ENCODE measurements at regions not wholly inside any gene's neighbourhood (a gene's known extent, or its start where the extent isn't known, plus 50 kb on each side); places are given as distances from the start of the nearest gene placed in this dataset.

- no peaks in the 10 kb centered on the region for H3K4me1 ChIP-seq (ENCODE audit: control insufficient read depth in 2 of 2, insufficient read depth in 2 of 2, low read length in 2 of 2)
- Mint-ChIP-seq H3K4me1 (no peaks in the 10 kb centered on the region), H3K4me3 (no peak overlapping the region), H3K27me3 (peaks cover 4% of the 10 kb centered on the region), H3K27ac (no peak overlapping the region), H3K9me3 (ENCODE audit: insufficient read depth) (peaks cover 8% of the 10 kb centered on the region)
- H3K27ac ChIP-seq (ENCODE audit: low read length in 2 of 2), result no peak overlapping the region
- TF ChIP-seq CTCF (IDR thresholded peaks at IDR 0.05) (no peak), EZH2 (IDR thresholded peaks at IDR 0.05; ENCODE audit: borderline replicate concordance, insufficient read depth, low read depth, low read length, poor library complexity, severe bottlenecking) (no peak)
- no peak overlapping the region for H3K4me2 ChIP-seq (replicated peaks; ENCODE audit: low read depth, low read length, poor library complexity, severe bottlenecking)
- no peaks in the 10 kb centered on the region for H3K36me3 ChIP-seq (replicated peaks in 1 of 2; ENCODE audit: control extremely low read depth in 1 of 2, control insufficient read depth in 1 of 2, extremely low read depth in 1 of 2, insufficient read depth in 2 of 2, low read length in 1 of 2)
- H3K9me3 ChIP-seq (ENCODE audit: control extremely low read depth in 1 of 3, control insufficient read depth in 2 of 3, insufficient read depth in 1 of 3, low read length in 2 of 3), result peaks cover 0 to 11% (median 0%) of the 10 kb centered on the region in 3 donors
- CTCF ChIA-PET, result no interaction called here
- intact Hi-C loops (cut with micrococcal nuclease), result no loop called here
- no peak overlapping the region for H3K9ac ChIP-seq (ENCODE audit: low read length)
- no peak for DNase-seq
- H3K27me3 ChIP-seq (replicated peaks in 1 of 4; ENCODE audit: control extremely low read depth in 1 of 4, control insufficient read depth in 3 of 4, insufficient read depth in 4 of 4, low read length in 3 of 4), result no peaks in the 10 kb centered on the region
- H3K4me3 ChIP-seq (ENCODE audit: control extremely low read depth in 1 of 5, extremely low read depth in 1 of 5, insufficient read depth in 1 of 5, low read depth in 2 of 5, low read length in 4 of 5), result no peak overlapping the region
- H4K20me1 ChIP-seq (ENCODE audit: control insufficient read depth, insufficient read depth, low read length, poor library complexity, severe bottlenecking), result no peaks in the 10 kb centered on the region
- POLR2A ChIA-PET, result no interaction called here
- H2AFZ ChIP-seq (ENCODE audit: insufficient read depth, low read depth, low read length, poor library complexity, severe bottlenecking), result no peak overlapping the region
- no peak for ATAC-seq (ENCODE audit: low read depth)
- no peaks in the 10 kb centered on the region for H3K79me2 ChIP-seq (ENCODE audit: control insufficient read depth, insufficient read depth, low read length)
- 100% methylated on average over 2 of the region's 2 CpGs for WGBS (ENCODE audit: insufficient coverage)
Observed at GRCh38 chr12:22938323-22938722, 313.4 kb downstream of the ETNK1 start.

DNA sequence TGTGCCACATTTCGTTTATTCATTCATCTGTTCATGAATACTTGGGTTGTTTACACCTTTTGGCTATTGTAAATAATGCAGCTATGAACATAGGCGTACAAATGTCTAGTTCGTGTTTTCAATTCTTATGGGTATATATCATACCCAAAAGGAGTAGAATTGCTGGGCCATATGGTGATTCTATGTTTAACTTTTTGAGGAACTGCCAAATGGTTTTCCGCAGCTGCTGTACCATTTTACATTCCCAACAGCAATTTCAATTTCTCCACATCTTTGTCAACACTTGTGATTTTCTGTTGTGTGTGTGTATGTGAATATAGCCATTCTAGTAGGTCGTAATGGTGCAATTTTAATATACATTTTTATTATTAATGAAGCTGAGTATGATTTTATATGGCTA lies 326.2 kb downstream of the ETNK1 start:
- no peak overlapping the region for H3K27ac Mint-ChIP-seq

More for the DNA sequence above, 326.2 kb downstream of the ETNK1 start:
- H2AFZ ChIP-seq (ENCODE audit: insufficient read depth, low read depth, low read length, poor library complexity, severe bottlenecking), result no peak overlapping the region
- CTCF ChIA-PET, result no interaction called here
- H3K4me1 ChIP-seq (ENCODE audit: control insufficient read depth in 2 of 2, insufficient read depth in 2 of 2, low read length in 2 of 2), result no peaks in the 10 kb centered on the region
- no peak for DNase-seq
- intact Hi-C loops (cut with micrococcal nuclease), result no loop called here
- no peaks in the 10 kb centered on the region for H3K27me3 ChIP-seq (replicated peaks in 1 of 4; ENCODE audit: control extremely low read depth in 1 of 4, control insufficient read depth in 3 of 4, insufficient read depth in 4 of 4, low read length in 3 of 4)
- no peak overlapping the region for H3K9ac ChIP-seq (ENCODE audit: low read length)
- no peaks in the 10 kb centered on the region for H3K36me3 ChIP-seq (replicated peaks in 1 of 2; ENCODE audit: control extremely low read depth in 1 of 2, control insufficient read depth in 1 of 2, extremely low read depth in 1 of 2, insufficient read depth in 2 of 2, low read length in 1 of 2)
- no peak overlapping the region for H3K27ac ChIP-seq (ENCODE audit: low read length in 2 of 2)
- Mint-ChIP-seq H3K27me3 (no peaks in the 10 kb centered on the region), H3K4me1 (no peaks in the 10 kb centered on the region), H3K4me3 (no peak overlapping the region), H3K9me3 (ENCODE audit: insufficient read depth) (no peaks in the 10 kb centered on the region)
- no CpG with 5 or more reads among the region's 5 CpGs for WGBS (ENCODE audit: insufficient coverage)
- no peak overlapping the region for H3K4me3 ChIP-seq (ENCODE audit: control extremely low read depth in 1 of 5, extremely low read depth in 1 of 5, insufficient read depth in 1 of 5, low read depth in 2 of 5, low read length in 4 of 5)
- H4K20me1 ChIP-seq (ENCODE audit: control insufficient read depth, insufficient read depth, low read length, poor library complexity, severe bottlenecking), result no peaks in the 10 kb centered on the region
- no peak for ATAC-seq (ENCODE audit: low read depth)
- POLR2A ChIA-PET, result no interaction called here
- H3K4me2 ChIP-seq (replicated peaks; ENCODE audit: low read depth, low read length, poor library complexity, severe bottlenecking), result no peak overlapping the region
- peaks cover 0 to 14% (median 0%) of the 10 kb centered on the region in 3 donors for H3K9me3 ChIP-seq (ENCODE audit: control extremely low read depth in 1 of 3, control insufficient read depth in 2 of 3, insufficient read depth in 1 of 3, low read length in 2 of 3)
- no peak for TF ChIP-seq EZH2 (IDR thresholded peaks at IDR 0.05; ENCODE audit: borderline replicate concordance, insufficient read depth, low read depth, low read length, poor library complexity, severe bottlenecking)
- TF ChIP-seq CTCF (IDR thresholded peaks at IDR 0.05), result no peak
- H3K79me2 ChIP-seq (ENCODE audit: control insufficient read depth, insufficient read depth, low read length), result no peaks in the 10 kb centered on the region

Data from B cell (primary cell).